GM12878 (cell line): ENCODE measurements at regions not wholly inside any gene's neighbourhood (a gene's known extent, or its start where the extent isn't known, plus 50 kb on each side); places are given as distances from the start of the nearest gene placed in this dataset.

Experiments used
- ATAC-seq: fragments of 200-7000 bp; cut with Tn5 transposase; 3 replicates; pipeline ENCODE4 v1.9.1; 2020; ENCODE audit warnings: mild to moderate bottlenecking, moderate library complexity
- BruUV-seq: library from RNA; stranded (reverse); fragments of 400-500 nt; replicated peaks from 2 replicates; lab custom pipeline; 2021; lab: Mats Ljungman, UMichigan
- CTCF ChIA-PET: fragments of 300-600 bp; sonication (Branson Sonifier 250); formaldehyde crosslinking; extraction: SDS; loops from one replicate; lab custom pipeline; 2021; ENCODE audit warnings: inconsistent platforms; lab: Yijun Ruan, JAX
- POLR2A ChIA-PET: fragments of 350-600 bp; formaldehyde crosslinking; extraction: SDS; loops from one replicate; lab custom pipeline; 2021; ENCODE audit warnings: inconsistent platforms; lab: Charles Lee
- RAD21 ChIA-PET: fragments of 300-600 bp; sonication (Branson Sonifier 250); formaldehyde crosslinking; loops from one replicate; lab custom pipeline; 2023; ENCODE audit warnings: antibody characterized with exemption; ENCODE audit not compliant: unreplicated experiment; lab: Charles Lee
- SMC1A ChIA-PET: fragments of 300-600 bp; sonication (Branson Sonifier 250); formaldehyde crosslinking; loops from one replicate; lab custom pipeline; 2023; ENCODE audit not compliant: unreplicated experiment, uncharacterized antibody; lab: Charles Lee
- DNase-seq: peaks from one replicate; pipeline ENCODE4 v3.0.0-alpha.2; 2011; ENCODE audit warnings: low read depth, low spot score
- FAIRE-seq: peaks from 3 replicates; lab custom pipeline; 2011; peaks lifted over from hg19 to GRCh38; lab: Jason Lieb, UNC
- H2AFZ ChIP-seq: 2 replicates; pipeline ENCODE4 v1.6.0; 2011; ENCODE audit warnings: low read depth, low read length, control low read depth; ENCODE audit not compliant: control insufficient read depth
- H3K27ac ChIP-seq: 2 replicates; pipeline ENCODE4 v1.5.1; 2011; ENCODE audit warnings: control low read depth; ENCODE audit not compliant: control insufficient read depth, insufficient read depth
- H3K27me3 ChIP-seq, 2 experiments: replicated peaks in 1 of 2; 2 replicates each; pipeline versions ENCODE4 v1.6.0 to v1.6.1; 2011; ENCODE audit warnings: low read length in 1 of 2; ENCODE audit not compliant: control insufficient read depth in 2 of 2, insufficient read depth in 2 of 2
- H3K36me3 ChIP-seq, 2 experiments: 2 replicates each; pipeline ENCODE4 v1.5.1; 2011; ENCODE audit warnings: low read length in 1 of 2; ENCODE audit not compliant: control insufficient read depth in 2 of 2, insufficient read depth in 2 of 2
- H3K4me1 ChIP-seq: 2 replicates; pipeline ENCODE4 v1.6.1; 2011; ENCODE audit warnings: mild to moderate bottlenecking, low read length, moderate library complexity, mixed read lengths; ENCODE audit not compliant: control insufficient read depth, insufficient read depth
- H3K4me2 ChIP-seq: 2 replicates; pipeline ENCODE4 v1.6.0; 2011; ENCODE audit warnings: control low read depth; ENCODE audit not compliant: control insufficient read depth, insufficient read depth
- H3K4me3 ChIP-seq: fragments of 200-600 bp; sonication (generic); 2 replicates; pipeline ENCODE4 v1.5.1; 2016
- H3K79me2 ChIP-seq: 2 replicates; pipeline ENCODE4 v1.6.0; 2011; ENCODE audit warnings: low read length; ENCODE audit not compliant: control insufficient read depth, insufficient read depth
- H3K9ac ChIP-seq: 2 replicates; pipeline ENCODE4 v1.8.0; 2011; ENCODE audit warnings: low read length, control low read depth, mixed read lengths; ENCODE audit not compliant: control insufficient read depth, insufficient read depth
- H3K9me3 ChIP-seq: replicated peaks from 3 replicates; pipeline ENCODE4 v1.5.1; 2011; ENCODE audit warnings: mild to moderate bottlenecking, low read length; ENCODE audit not compliant: control insufficient read depth, insufficient read depth
- H4K20me1 ChIP-seq: 2 replicates; pipeline ENCODE4 v1.6.0; 2011; ENCODE audit not compliant: control insufficient read depth, insufficient read depth
- E2F4 ChIP-seq: IDR thresholded peaks from 2 replicates; pipeline ENCODE4 v1.6.1; 2012; ENCODE audit warnings: low read depth, low read length, improper control_type of control experiment
- FOXM1 ChIP-seq: IDR thresholded peaks from 2 replicates; pipeline ENCODE4 v1.6.1; 2012; ENCODE audit warnings: low read depth, mild to moderate bottlenecking, inconsistent platforms, low read length, moderate library complexity
- KAT2A ChIP-seq: conservative IDR thresholded peaks from 2 replicates; pipeline ENCODE4 v1.6.1; 2011; ENCODE audit warnings: low read depth, low read length; ENCODE audit not compliant: control insufficient read depth
- MEF2B ChIP-seq: fragments of 450-650 bp; IDR thresholded peaks from 2 replicates; pipeline ENCODE4 v1.6.1; 2018; ENCODE audit warnings: mild to moderate bottlenecking, moderate library complexity; ENCODE audit not compliant: partially characterized antibody, poor library complexity, severe bottlenecking
- MYB ChIP-seq: fragments of 150-350 bp; IDR thresholded peaks from 2 replicates; pipeline ENCODE4 v1.6.1; 2014; ENCODE audit warnings: mild to moderate bottlenecking, low read depth, low read length, borderline replicate concordance
- NFYB ChIP-seq: IDR thresholded peaks from 2 replicates; pipeline ENCODE4 v1.6.1; 2011; ENCODE audit warnings: low read depth, mild to moderate bottlenecking, low read length, improper control_type of control experiment, moderate library complexity; ENCODE audit not compliant: insufficient read depth
- NR2C1 ChIP-seq: fragments of 450-650 bp; IDR thresholded peaks from 2 replicates; pipeline ENCODE4 v1.6.1; 2017; ENCODE audit warnings: antibody characterized with exemption, mild to moderate bottlenecking, moderate library complexity
- RAD21 ChIP-seq: IDR thresholded peaks from 2 replicates; pipeline ENCODE4 v1.6.1; 2011; ENCODE audit warnings: mild to moderate bottlenecking, low read depth, low read length, moderate library complexity; ENCODE audit not compliant: insufficient read depth
- RBBP5 ChIP-seq: fragments of 200-600 bp; sonication (generic); conservative IDR thresholded peaks from 2 replicates; pipeline ENCODE4 v1.6.1; 2016
- RELA ChIP-seq: fragments of 450-650 bp; IDR thresholded peaks from 2 replicates; pipeline ENCODE4 v1.8.0; 2014; ENCODE audit warnings: borderline replicate concordance; ENCODE audit not compliant: partially characterized antibody
- SIX5 ChIP-seq: IDR thresholded peaks from 2 replicates; pipeline ENCODE4 v1.6.1; 2011; ENCODE audit warnings: mild to moderate bottlenecking, low read depth, low read length, moderate library complexity; ENCODE audit not compliant: severe bottlenecking
- SMAD5 ChIP-seq: IDR thresholded peaks from 2 replicates; pipeline ENCODE4 v1.6.1; 2016; ENCODE audit warnings: antibody characterized with exemption, low read depth
- STAT3 ChIP-seq: IDR thresholded peaks from 2 replicates; pipeline ENCODE4 v1.6.1; 2011; ENCODE audit warnings: low read depth, low read length, improper control_type of control experiment
- ZBTB40 ChIP-seq: fragments of 450-650 bp; IDR thresholded peaks from 2 replicates; pipeline ENCODE4 v1.6.1; 2016; ENCODE audit warnings: mild to moderate bottlenecking, moderate library complexity, borderline replicate concordance
- WGBS: methylation state at CpG from one replicate; pipeline ENCODE4 v1.1.6; 2016; ENCODE audit warnings: low lambda C conversion rate; ENCODE audit not compliant: insufficient replicate concordance, insufficient coverage; ENCODE audit errors: missing lambda C conversion rate; 5-methylcytosine and 5-hydroxymethylcytosine counted together
- in situ Hi-C: fragments of 300-500 bp; cut with MboI; formaldehyde crosslinking; loops from 9 replicates; pipeline ENCODE4 v1.14.3; 2018; ENCODE audit warnings: mixed read lengths
- intact Hi-C: fragments of 100-400 bp; cut with micrococcal nuclease; formaldehyde crosslinking; loops from one replicate; pipeline ENCODE4 v1.14.2; 2022; ENCODE audit not compliant: unreplicated experiment

- CTCF ChIA-PET, result interaction anchor here (0.9 to 1.7 kb wide), 2 partner anchors 8 to 14 kb away, joined by 3 to 10 read pairs; no protein-coding TSS in a partner anchor
These were observed 536.5 kb upstream of the MARCKS start for GRCh38 chr6:113320653-113321052.

More at GRCh38 chr6:113320653-113321052, 536.5 kb upstream of the MARCKS start:
- DNase-seq, result no peak
- no peak overlapping the region for H3K4me3 ChIP-seq
- ChIA-PET SMC1A (interaction anchor here (0.8 to 0.9 kb wide), 2 partner anchors 9 to 16 kb away, joined by 4 read pairs; no protein-coding TSS in a partner anchor), POLR2A (no interaction called here)
- no peak for TF ChIP-seq MEF2B
- TF ChIP-seq SMAD5, result no peak
- no peak for TF ChIP-seq STAT3
- no peak for TF ChIP-seq FOXM1
- TF ChIP-seq KAT2A, result no peak
- TF ChIP-seq MYB, result no peak
- no peak for TF ChIP-seq SIX5
- no peak for TF ChIP-seq RELA
- no peak for TF ChIP-seq E2F4
- TF ChIP-seq RBBP5, result no peak
- no peak for TF ChIP-seq ZBTB40
- no peak for TF ChIP-seq NFYB
- TF ChIP-seq RAD21, result no peak
- no peak for TF ChIP-seq NR2C1
- TF ChIP-seq, all 136 proteins: peak for 0
- no peaks in the 10 kb centered on the region for H3K27me3 ChIP-seq
- ATAC-seq (no peak), FAIRE-seq (no peak)
- no peak overlapping the region for H3K27ac ChIP-seq
- H3K36me3 ChIP-seq, result no peaks in the 10 kb centered on the region
- H3K4me1 ChIP-seq, result no peaks in the 10 kb centered on the region
- in situ Hi-C loops (no loop called here), intact Hi-C loops (no loop called here)
- no TSS peak for BruUV-seq
- H2AFZ ChIP-seq, result no peak overlapping the region
- RAD21 ChIA-PET, result interaction anchor here (1.4 kb wide), 1 partner anchor 14 kb away, joined by 3 read pairs; no protein-coding TSS in a partner anchor
- no peak overlapping the region for H3K9ac ChIP-seq
- H3K9me3 ChIP-seq, result no peaks in the 10 kb centered on the region
- H3K4me2 ChIP-seq, result no peak overlapping the region
- 31% methylated on average over 2 of the region's 2 CpGs for WGBS
- no peaks in the 10 kb centered on the region for H3K79me2 ChIP-seq
- H4K20me1 ChIP-seq, result no peaks in the 10 kb centered on the region
